ENCODE measurements at regions not wholly inside any gene's neighbourhood (a gene's known extent, or its start where the extent isn't known, plus 50 kb on each side); places are given as distances from the start of the nearest gene placed in this dataset.

- H4K8ac ChIP-seq (ENCODE audit: extremely low read depth, insufficient read depth, low read length): no peak overlapping the region
- H3K27me3 ChIP-seq (replicated peaks in 1 of 4; ENCODE audit: control insufficient read depth in 3 of 4, extremely low read depth in 1 of 4, insufficient read depth in 3 of 4, low read length in 3 of 4): no peaks in the 10 kb centered on the region
- H3K36me3 ChIP-seq (ENCODE audit: control insufficient read depth in 2 of 4, insufficient read depth in 4 of 4, low read length in 3 of 4): no peaks in the 10 kb centered on the region
- no peak overlapping the region for H3K9ac ChIP-seq (replicated peaks in 1 of 4; ENCODE audit: extremely low read depth in 1 of 4, low read depth in 3 of 4, low read length in 3 of 4)
- FAIRE-seq: no peak
- H4K5ac ChIP-seq (ENCODE audit: insufficient read length, low read depth, low read length): no peak overlapping the region
- H3K18ac ChIP-seq (ENCODE audit: extremely low read depth, low read length): no peak overlapping the region
- no peak overlapping the region for H2AFZ ChIP-seq (ENCODE audit: low read length)
- H3K79me2 ChIP-seq (ENCODE audit: control insufficient read depth in 1 of 2, insufficient read depth in 2 of 2, low read length in 2 of 2): no peaks in the 10 kb centered on the region
- H3K23ac ChIP-seq (ENCODE audit: insufficient read length): no peak overlapping the region
- WGBS, 2 experiments (ENCODE audit: extremely low coverage in 1 of 2, insufficient coverage in 1 of 2, insufficient read length in 1 of 2, insufficient replicate concordance in 2 of 2, low coverage in 1 of 2, low lambda C conversion rate in 2 of 2, missing lambda C conversion rate in 1 of 2): 100% methylated on average over 1 of the region's 1 CpG; no CpG with 5 or more reads in 1 of the 2 experiments
- no peak overlapping the region for H2BK12ac ChIP-seq (ENCODE audit: low read depth, low read length)
- no peak overlapping the region for H2BK5ac ChIP-seq (ENCODE audit: low read depth, low read length)
- H3K4ac ChIP-seq (replicated peaks; ENCODE audit: insufficient read length, low read depth, low read length): no peak overlapping the region
- H4K20me1 ChIP-seq (replicated peaks in 1 of 2; ENCODE audit: control insufficient read depth in 1 of 2, insufficient read depth in 2 of 2, low read length in 2 of 2): no peaks in the 10 kb centered on the region
- H3K27ac ChIP-seq (ENCODE audit: low read depth, low read length): no peak overlapping the region
- H3K79me1 ChIP-seq (ENCODE audit: low read depth, low read length): no peaks in the 10 kb centered on the region
- no peak overlapping the region for H3K14ac ChIP-seq (ENCODE audit: insufficient read length)
- no peaks in the 10 kb centered on the region for H3K23me2 ChIP-seq (ENCODE audit: low read depth, low read length)
- no peak overlapping the region for H2AK5ac ChIP-seq (ENCODE audit: low read depth, low read length)
- H2BK20ac ChIP-seq (ENCODE audit: low read length): no peak overlapping the region
- H3K56ac ChIP-seq (replicated peaks; ENCODE audit: insufficient read length, low read depth, low read length): no peak overlapping the region
- H3K4me1 ChIP-seq (replicated peaks in 1 of 4; ENCODE audit: control insufficient read depth in 3 of 4, insufficient read depth in 4 of 4, low read length in 3 of 4): no peaks in the 10 kb centered on the region
- no peaks in the 10 kb centered on the region for H3K9me3 ChIP-seq (ENCODE audit: insufficient read depth in 2 of 2, low read depth in 1 of 2, low read length in 1 of 2)
- no peak overlapping the region for H3K4me3 ChIP-seq (ENCODE audit: extremely low read depth in 1 of 4, insufficient read depth in 2 of 4, low read depth in 3 of 4, low read length in 4 of 4)
- DNase-seq (ENCODE audit: low read depth in 1 of 2, low spot score in 2 of 2): no peak
- CTCF ChIA-PET (ENCODE audit: partially characterized antibody): interaction anchor here (0.5 to 2.0 kb wide), 3 partner anchors 15 to 266 kb away, joined by 3 to 8 read pairs (median 8); partner anchors contain the start of gene FSIP2
- H4K91ac ChIP-seq (replicated peaks; ENCODE audit: insufficient read length, low read length): no peak overlapping the region
- no peak overlapping the region for H3K4me2 ChIP-seq (ENCODE audit: insufficient read depth in 1 of 2, low read depth in 2 of 2, low read length in 2 of 2)
- no peak overlapping the region for H2BK15ac ChIP-seq (ENCODE audit: low read length)
- H2BK120ac ChIP-seq (replicated peaks; ENCODE audit: low read depth, low read length): no peak overlapping the region
- POLR2A ChIA-PET (ENCODE audit: partially characterized antibody): no interaction called here
- TF ChIP-seq NANOG (IDR thresholded peaks at IDR 0.05; ENCODE audit: insufficient read depth, low read depth, low read length, poor library complexity, severe bottlenecking): no peak
- no peak for TF ChIP-seq HDAC2 (IDR thresholded peaks at IDR 0.05; ENCODE audit: borderline replicate concordance in 1 of 2, low read depth in 2 of 2, low read length in 2 of 2)
- no peak for TF ChIP-seq KDM1A (IDR thresholded peaks at IDR 0.05; ENCODE audit: borderline replicate concordance, low read length)
- no peak for TF ChIP-seq RAD21 (IDR thresholded peaks at IDR 0.05 in 1 of 2, conservative IDR thresholded peaks at IDR 0.05 in 1 of 2; ENCODE audit: low read depth in 2 of 2, low read length in 2 of 2)
- no peak for TF ChIP-seq POU5F1 (IDR thresholded peaks at IDR 0.05; ENCODE audit: low read depth, low read length)
- no peak for TF ChIP-seq JUND (IDR thresholded peaks at IDR 0.05; ENCODE audit: low read length)
- TF ChIP-seq RXRA (IDR thresholded peaks at IDR 0.05; ENCODE audit: insufficient read depth, low read depth, low read length): no peak
- TF ChIP-seq GTF2F1 (IDR thresholded peaks at IDR 0.05; ENCODE audit: borderline replicate concordance, low read depth, low read length): no peak
- no peak for TF ChIP-seq CBX5 (IDR thresholded peaks at IDR 0.05; ENCODE audit: low read depth, low read length)
- TF ChIP-seq BCL11A (IDR thresholded peaks at IDR 0.05; ENCODE audit: low read depth in 2 of 2, low read length in 2 of 2): no peak
- no peak for TF ChIP-seq SP2 (IDR thresholded peaks at IDR 0.05; ENCODE audit: low read length)
- no peak for TF ChIP-seq CEBPB (IDR thresholded peaks at IDR 0.05; ENCODE audit: low read depth, low read length)
- TF ChIP-seq EGR1 (IDR thresholded peaks at IDR 0.05; ENCODE audit: borderline replicate concordance, low read depth, low read length): no peak
- no peak for TF ChIP-seq BACH1 (IDR thresholded peaks at IDR 0.05; ENCODE audit: low read length)
- no peak for TF ChIP-seq SIX5 (IDR thresholded peaks at IDR 0.05; ENCODE audit: low read depth, low read length)
- TF ChIP-seq SP1 (IDR thresholded peaks at IDR 0.05; ENCODE audit: low read depth, low read length): no peak
These were observed 113.0 kb upstream of the FSIP2 start for GRCh38 chr2:185625604-185626003.

All from H1 (cell line).